ENCODE measurements at regions not wholly inside any gene's neighbourhood (a gene's known extent, or its start where the extent isn't known, plus 50 kb on each side); places are given as distances from the start of the nearest gene placed in this dataset.
A peak's percentile ranks its signal among the peaks of the same experiment; 100 is the strongest.

GRCh38 chr15:89421219-89421618 lies 75.2 kb downstream of the RHCG start:
- DNase-seq: no peak

GRCh38 chr15:89419370-89419984 lies 76.9 kb downstream of the RHCG start:
- DNase-seq: no peak

GRCh38 chr15:89417206-89417725 lies 79.1 kb downstream of the RHCG start:
- DNase-seq: no peak

- DNase-seq: peak; percentile 57
Observed at GRCh38 chr15:89416339-89417183, 79.8 kb downstream of the RHCG start.

- no peak for DNase-seq
Observed at GRCh38 chr15:89414571-89414970, 79.9 kb upstream of the POLG start.

- no peak for DNase-seq
Observed at GRCh38 chr15:89413877-89414276, 79.3 kb upstream of the POLG start.

- DNase-seq: no peak
Observed at GRCh38 chr15:89412905-89413411, 78.3 kb upstream of the POLG start.

- no peak for DNase-seq
Observed at GRCh38 chr15:89410039-89410435, 75.4 kb upstream of the POLG start.

GRCh38 chr15:89409184-89410038 lies 74.8 kb upstream of the POLG start:
- DNase-seq: no peak

GRCh38 chr15:89408372-89409183 lies 74.0 kb upstream of the POLG start:
- DNase-seq: no peak

GRCh38 chr15:89406940-89407607 lies 72.5 kb upstream of the POLG start:
- DNase-seq: no peak

- DNase-seq: no peak
Observed at GRCh38 chr15:89406218-89406939, 71.8 kb upstream of the POLG start.

- no peak for DNase-seq
Observed at GRCh38 chr15:89405494-89405893, 70.9 kb upstream of the POLG start.

- DNase-seq: no peak
Observed at GRCh38 chr15:89404023-89404422, 69.4 kb upstream of the POLG start.

GRCh38 chr15:89402518-89402805 lies 67.8 kb upstream of the POLG start:
- DNase-seq: no peak

GRCh38 chr15:89401631-89402517 lies 67.2 kb upstream of the POLG start:
- DNase-seq: no peak

- no peak for DNase-seq
Observed at GRCh38 chr15:89400782-89401545, 66.3 kb upstream of the POLG start.

- DNase-seq: peak; percentile 30
Observed at GRCh38 chr15:89400116-89400781, 65.6 kb upstream of the POLG start.
